GM12891 (cell line): ENCODE measurements at regions not wholly inside any gene's neighbourhood (a gene's known extent, or its start where the extent isn't known, plus 50 kb on each side); places are given as distances from the start of the nearest gene placed in this dataset.

ENCODE experiments used
- POLR2A ChIP-seq: IDR thresholded peaks from 2 replicates; pipeline ENCODE4 v1.6.1; 2011; ENCODE audit warnings: low read depth, low read length, control low read depth
- POLR2AphosphoS5 ChIP-seq: IDR thresholded peaks from 2 replicates; pipeline ENCODE4 v1.6.1; 2011; ENCODE audit warnings: low read depth, low read length, control low read depth
- TAF1 ChIP-seq: IDR thresholded peaks from 2 replicates; pipeline ENCODE4 v1.6.1; 2011; ENCODE audit warnings: low read depth, low read length, control low read depth

DNA sequence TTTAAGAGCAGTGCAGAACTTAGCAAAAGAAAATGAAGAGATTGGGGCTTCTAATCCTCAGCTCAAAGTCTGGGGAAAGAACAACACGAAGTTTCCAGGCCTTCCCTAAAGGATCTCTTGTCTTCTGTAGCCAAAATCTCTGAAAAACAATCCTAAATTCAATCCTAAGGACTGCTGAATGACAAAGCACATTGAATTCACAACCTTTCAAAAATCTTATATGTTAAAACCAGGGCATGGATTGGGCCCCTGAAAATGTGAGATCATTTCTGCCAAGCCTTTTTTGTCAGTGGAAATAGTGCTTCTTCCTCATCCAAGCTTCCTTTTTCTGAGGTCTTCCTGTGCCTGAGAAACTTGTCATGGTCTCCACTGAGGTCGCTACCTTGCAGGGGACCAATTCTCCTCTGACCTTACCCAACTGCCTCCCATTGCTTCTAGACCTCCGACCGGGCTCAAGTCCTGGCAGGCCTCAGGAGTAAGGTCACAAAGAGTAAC, 126.2 kb upstream of the ARID1B start:
- no peak for TF ChIP-seq POLR2AphosphoS5
- TF ChIP-seq POLR2A, result no peak
- no peak for TF ChIP-seq TAF1
